ENCODE measurements at regions not wholly inside any gene's neighbourhood (a gene's known extent, or its start where the extent isn't known, plus 50 kb on each side); places are given as distances from the start of the nearest gene placed in this dataset.

DNA sequence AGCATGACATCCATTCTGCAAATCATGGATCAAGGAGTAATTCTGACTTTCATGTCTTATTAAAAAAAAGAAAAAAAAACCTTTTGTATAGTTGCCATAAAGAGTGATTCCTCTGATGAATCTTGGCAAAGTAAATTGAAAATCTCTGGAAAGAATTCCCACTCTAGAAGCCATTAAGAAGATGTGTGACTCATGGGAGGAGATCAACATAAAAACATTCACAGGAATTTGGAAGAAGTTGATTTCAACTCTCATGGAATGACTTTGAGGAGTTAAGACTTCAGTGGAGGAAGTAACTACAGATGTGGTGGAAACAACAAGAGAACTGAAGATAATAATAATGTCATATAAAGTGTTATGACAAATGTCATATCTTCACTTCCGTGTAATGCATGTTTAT lies 204.2 kb downstream of the PABPC4L start:
- ChIA-PET CTCF (no interaction called here), POLR2A (no interaction called here)
- TF ChIP-seq HOXB5 (CRISPR knock-in tag; IDR thresholded peaks at IDR 0.05) = no peak
- TF ChIP-seq POLR2AphosphoS2 (conservative IDR thresholded peaks at IDR 0.05; ENCODE audit: low read length) = no peak
- TF ChIP-seq EHMT2 (IDR thresholded peaks at IDR 0.05; ENCODE audit: low read depth) = no peak
- TF ChIP-seq, protein P1, sequence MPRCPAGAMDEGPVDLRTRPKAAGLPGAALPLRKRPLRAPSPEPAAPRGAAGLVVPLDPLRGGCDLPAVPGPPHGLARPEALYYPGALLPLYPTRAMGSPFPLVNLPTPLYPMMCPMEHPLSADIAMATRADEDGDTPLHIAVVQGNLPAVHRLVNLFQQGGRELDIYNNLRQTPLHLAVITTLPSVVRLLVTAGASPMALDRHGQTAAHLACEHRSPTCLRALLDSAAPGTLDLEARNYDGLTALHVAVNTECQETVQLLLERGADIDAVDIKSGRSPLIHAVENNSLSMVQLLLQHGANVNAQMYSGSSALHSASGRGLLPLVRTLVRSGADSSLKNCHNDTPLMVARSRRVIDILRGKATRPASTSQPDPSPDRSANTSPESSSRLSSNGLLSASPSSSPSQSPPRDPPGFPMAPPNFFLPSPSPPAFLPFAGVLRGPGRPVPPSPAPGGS (IDR thresholded peaks at IDR 0.05) = no peak
- no peak for TF ChIP-seq HOXA7 (CRISPR knock-in tag; IDR thresholded peaks at IDR 0.05)
- TF ChIP-seq ZNF302 (CRISPR knock-in tag; IDR thresholded peaks at IDR 0.05) = no peak
- TF ChIP-seq USF2 (IDR thresholded peaks at IDR 0.05) = no peak
- TF ChIP-seq ESRRA (IDR thresholded peaks at IDR 0.05; ENCODE audit: borderline replicate concordance, low read length) = no peak
- no peak for TF ChIP-seq FOXS1 (CRISPR knock-in tag; IDR thresholded peaks at IDR 0.05)
- TF ChIP-seq, protein P2, sequence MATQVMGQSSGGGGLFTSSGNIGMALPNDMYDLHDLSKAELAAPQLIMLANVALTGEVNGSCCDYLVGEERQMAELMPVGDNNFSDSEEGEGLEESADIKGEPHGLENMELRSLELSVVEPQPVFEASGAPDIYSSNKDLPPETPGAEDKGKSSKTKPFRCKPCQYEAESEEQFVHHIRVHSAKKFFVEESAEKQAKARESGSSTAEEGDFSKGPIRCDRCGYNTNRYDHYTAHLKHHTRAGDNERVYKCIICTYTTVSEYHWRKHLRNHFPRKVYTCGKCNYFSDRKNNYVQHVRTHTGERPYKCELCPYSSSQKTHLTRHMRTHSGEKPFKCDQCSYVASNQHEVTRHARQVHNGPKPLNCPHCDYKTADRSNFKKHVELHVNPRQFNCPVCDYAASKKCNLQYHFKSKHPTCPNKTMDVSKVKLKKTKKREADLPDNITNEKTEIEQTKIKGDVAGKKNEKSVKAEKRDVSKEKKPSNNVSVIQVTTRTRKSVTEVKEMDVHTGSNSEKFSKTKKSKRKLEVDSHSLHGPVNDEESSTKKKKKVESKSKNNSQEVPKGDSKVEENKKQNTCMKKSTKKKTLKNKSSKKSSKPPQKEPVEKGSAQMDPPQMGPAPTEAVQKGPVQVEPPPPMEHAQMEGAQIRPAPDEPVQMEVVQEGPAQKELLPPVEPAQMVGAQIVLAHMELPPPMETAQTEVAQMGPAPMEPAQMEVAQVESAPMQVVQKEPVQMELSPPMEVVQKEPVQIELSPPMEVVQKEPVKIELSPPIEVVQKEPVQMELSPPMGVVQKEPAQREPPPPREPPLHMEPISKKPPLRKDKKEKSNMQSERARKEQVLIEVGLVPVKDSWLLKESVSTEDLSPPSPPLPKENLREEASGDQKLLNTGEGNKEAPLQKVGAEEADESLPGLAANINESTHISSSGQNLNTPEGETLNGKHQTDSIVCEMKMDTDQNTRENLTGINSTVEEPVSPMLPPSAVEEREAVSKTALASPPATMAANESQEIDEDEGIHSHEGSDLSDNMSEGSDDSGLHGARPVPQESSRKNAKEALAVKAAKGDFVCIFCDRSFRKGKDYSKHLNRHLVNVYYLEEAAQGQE (IDR thresholded peaks at IDR 0.05) = no peak
- DNase-seq (ENCODE audit: low read depth in 1 of 2, low spot score in 1 of 2) (no peak), ATAC-seq (no peak), FAIRE-seq (no peak)
- H3K4me3 ChIP-seq = no peak overlapping the region
- 31% methylated on average over 1 of the region's 1 CpG for WGBS (ENCODE audit: missing lambda C conversion rate)
- no peak overlapping the region for H3K4me2 ChIP-seq
- no peaks in the 10 kb centered on the region for H3K4me1 ChIP-seq
- H3K27ac ChIP-seq = no peak overlapping the region
- no peaks in the 10 kb centered on the region for H3K9me3 ChIP-seq

GRCh38 chr4:133996431-133997121 lies 205.0 kb downstream of the PABPC4L start:
- no peak overlapping the region for H3K27ac ChIP-seq
- ChIA-PET CTCF (no interaction called here), POLR2A (no interaction called here)
- TF ChIP-seq, protein P3, sequence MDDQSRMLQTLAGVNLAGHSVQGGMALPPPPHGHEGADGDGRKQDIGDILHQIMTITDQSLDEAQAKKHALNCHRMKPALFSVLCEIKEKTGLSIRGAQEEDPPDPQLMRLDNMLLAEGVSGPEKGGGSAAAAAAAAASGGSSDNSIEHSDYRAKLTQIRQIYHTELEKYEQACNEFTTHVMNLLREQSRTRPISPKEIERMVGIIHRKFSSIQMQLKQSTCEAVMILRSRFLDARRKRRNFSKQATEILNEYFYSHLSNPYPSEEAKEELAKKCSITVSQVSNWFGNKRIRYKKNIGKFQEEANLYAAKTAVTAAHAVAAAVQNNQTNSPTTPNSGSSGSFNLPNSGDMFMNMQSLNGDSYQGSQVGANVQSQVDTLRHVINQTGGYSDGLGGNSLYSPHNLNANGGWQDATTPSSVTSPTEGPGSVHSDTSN (IDR thresholded peaks at IDR 0.05) = no peak
- DNase-seq (ENCODE audit: low read depth in 1 of 2, low spot score in 1 of 2) (no peak), FAIRE-seq (no peak), ATAC-seq (no peak)
- H3K4me2 ChIP-seq = no peak overlapping the region
- WGBS (ENCODE audit: missing lambda C conversion rate) = 22% methylated on average over 6 of the region's 7 CpGs
- H3K9me3 ChIP-seq = no peaks in the 10 kb centered on the region
- H3K4me3 ChIP-seq = no peak overlapping the region
- H3K4me1 ChIP-seq = no peaks in the 10 kb centered on the region

DNA sequence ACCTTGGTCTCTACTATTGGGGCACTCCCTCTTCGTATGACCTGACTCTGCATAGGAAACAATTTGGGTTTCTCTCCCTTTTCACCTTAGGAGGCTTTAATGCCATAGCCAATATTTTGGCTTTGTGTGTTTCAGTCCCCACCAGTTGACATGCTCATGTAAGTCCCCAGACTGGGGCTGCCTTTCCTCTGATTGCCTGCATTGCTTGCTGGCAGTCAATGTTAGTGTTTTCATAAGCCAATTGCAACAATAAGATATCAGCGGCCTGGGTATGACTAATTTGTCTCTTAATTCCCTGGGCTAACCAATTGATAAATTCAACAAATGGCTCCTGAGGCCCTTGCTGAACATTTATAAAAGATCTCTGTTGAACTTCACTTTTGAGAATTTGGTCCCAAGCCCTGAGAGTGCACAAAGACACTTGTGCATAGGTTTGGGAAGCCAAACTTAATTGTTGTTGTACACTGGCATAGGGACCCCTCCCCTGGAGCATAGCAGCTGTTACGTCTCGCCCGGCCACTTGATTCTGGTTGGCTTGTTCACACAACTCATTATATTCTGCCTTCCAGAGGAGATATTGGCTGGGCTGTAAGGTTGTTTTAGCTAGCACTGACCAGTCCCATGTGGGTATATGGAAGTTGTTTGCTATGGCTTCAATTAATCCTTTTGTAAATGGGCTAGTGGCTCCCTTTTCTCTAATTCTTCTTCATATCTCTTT lies 206.2 kb downstream of the PABPC4L start:
- H3K9me3 ChIP-seq = no peaks in the 10 kb centered on the region
- DNase-seq (ENCODE audit: low read depth in 1 of 2, low spot score in 1 of 2) (no peak), FAIRE-seq (no peak), ATAC-seq (no peak)
- H3K4me2 ChIP-seq = no peak overlapping the region
- ChIA-PET POLR2A (no interaction called here), CTCF (no interaction called here)
- H3K4me3 ChIP-seq = no peak overlapping the region
- no peaks in the 10 kb centered on the region for H3K4me1 ChIP-seq
- TF ChIP-seq FOSL2 (IDR thresholded peaks at IDR 0.05) (no peak), FOSL2 (CRISPR knock-in tag; IDR thresholded peaks at IDR 0.05) (no peak), KDM5A (IDR thresholded peaks at IDR 0.05) (no peak), TP53 (CRISPR knock-in tag; IDR thresholded peaks at IDR 0.05) (no peak), FOXS1 (CRISPR knock-in tag; IDR thresholded peaks at IDR 0.05) (no peak), ESRRA (IDR thresholded peaks at IDR 0.05; ENCODE audit: borderline replicate concordance, low read length) (no peak), E2F6 (IDR thresholded peaks at IDR 0.05; ENCODE audit: borderline replicate concordance, low read depth) (no peak), MAZ (IDR thresholded peaks at IDR 0.05; ENCODE audit: borderline replicate concordance, low read depth, low read length) (no peak), HDAC2 (IDR thresholded peaks at IDR 0.05) (no peak), GATA3 (IDR thresholded peaks at IDR 0.05; ENCODE audit: borderline replicate concordance) (no peak)
- TF ChIP-seq, protein P1 (IDR thresholded peaks at IDR 0.05) = no peak
- TF ChIP-seq, protein P4, sequence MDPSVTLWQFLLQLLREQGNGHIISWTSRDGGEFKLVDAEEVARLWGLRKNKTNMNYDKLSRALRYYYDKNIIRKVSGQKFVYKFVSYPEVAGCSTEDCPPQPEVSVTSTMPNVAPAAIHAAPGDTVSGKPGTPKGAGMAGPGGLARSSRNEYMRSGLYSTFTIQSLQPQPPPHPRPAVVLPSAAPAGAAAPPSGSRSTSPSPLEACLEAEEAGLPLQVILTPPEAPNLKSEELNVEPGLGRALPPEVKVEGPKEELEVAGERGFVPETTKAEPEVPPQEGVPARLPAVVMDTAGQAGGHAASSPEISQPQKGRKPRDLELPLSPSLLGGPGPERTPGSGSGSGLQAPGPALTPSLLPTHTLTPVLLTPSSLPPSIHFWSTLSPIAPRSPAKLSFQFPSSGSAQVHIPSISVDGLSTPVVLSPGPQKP (IDR thresholded peaks at IDR 0.05; ENCODE audit: low read depth, low read length) = no peak
- H3K27ac ChIP-seq = no peak overlapping the region
- 66% methylated on average over 5 of the region's 5 CpGs for WGBS (ENCODE audit: missing lambda C conversion rate)

All from A549 (cell line).